ENCODE measurements at regions not wholly inside any gene's neighbourhood (a gene's known extent, or its start where the extent isn't known, plus 50 kb on each side); places are given as distances from the start of the nearest gene placed in this dataset.
"Not testable (repeated sequence)": the region's sequence is repeated elsewhere in the genome, so short reads cannot be mapped to it uniquely, and the experiment has no call there.

DNA sequence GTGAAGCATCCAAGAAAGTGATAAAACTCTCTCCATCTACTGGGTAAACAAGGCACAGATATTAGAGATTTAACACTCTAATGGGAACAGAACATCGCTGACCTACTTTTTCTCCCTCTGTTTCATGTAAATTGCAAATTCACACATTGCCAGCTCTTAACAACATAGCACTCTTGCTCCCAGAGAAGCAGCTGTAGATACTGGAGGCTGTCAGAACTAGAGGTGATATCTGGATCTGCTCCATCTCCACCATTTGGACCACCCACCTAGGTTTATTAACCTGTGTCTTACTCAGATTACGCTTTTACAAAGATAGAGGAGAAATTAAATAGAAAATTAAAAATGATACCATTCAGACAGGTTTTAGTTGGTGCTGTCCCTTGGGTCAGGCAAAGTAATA is 289.1 kb upstream of the CRBN start:
- Mint-ChIP-seq H3K27me3 (no peaks in the 10 kb centered on the region), H3K36me3 (no peaks in the 10 kb centered on the region), H3K4me3 (no peak overlapping the region), H3K9me3 (ENCODE audit: low read depth) (no peaks in the 10 kb centered on the region), H3K27ac (no peak overlapping the region), H3K4me1 (no peaks in the 10 kb centered on the region)
- ATAC-seq (no peak), DNase-seq (no peak)
- CTCF ChIA-PET, result no interaction called here

- Mint-ChIP-seq H3K4me3 (no peak overlapping the region), H3K9me3 (ENCODE audit: low read depth) (no peaks in the 10 kb centered on the region), H3K36me3 (no peaks in the 10 kb centered on the region), H3K4me1 (no peaks in the 10 kb centered on the region), H3K27me3 (no peaks in the 10 kb centered on the region), H3K27ac (no peak overlapping the region)
- CTCF ChIA-PET, result no interaction called here
- ATAC-seq (no peak), DNase-seq (no peak)
Observed at GRCh38 chr3:3464131-3464530, 284.6 kb upstream of the CRBN start.

DNA sequence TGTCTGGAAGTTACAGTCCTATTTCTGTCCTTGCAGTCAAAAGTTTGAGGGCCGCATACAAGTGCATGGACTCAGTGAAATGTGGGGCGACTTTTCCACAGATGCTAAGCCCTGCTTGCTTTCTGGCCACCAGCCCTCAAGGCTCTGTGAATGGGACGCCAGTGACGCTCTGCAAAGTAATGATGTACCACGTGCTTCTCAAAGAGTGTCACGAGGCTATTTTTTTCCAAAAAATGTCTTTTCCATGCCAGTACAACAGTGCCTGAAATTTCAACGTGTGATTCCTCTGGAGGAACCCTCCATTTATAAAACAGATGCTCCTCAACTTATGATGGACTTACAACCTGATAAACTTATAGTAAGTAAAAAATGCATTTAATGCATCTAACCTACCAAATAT is 281.8 kb upstream of the CRBN start:
- no peaks in the 10 kb centered on the region for H3K4me1 Mint-ChIP-seq
- CTCF ChIA-PET, result no interaction called here
- no peak overlapping the region for H3K4me3 Mint-ChIP-seq
- no peaks in the 10 kb centered on the region for H3K9me3 Mint-ChIP-seq (ENCODE audit: low read depth)
- DNase-seq, result no peak
- no peaks in the 10 kb centered on the region for H3K36me3 Mint-ChIP-seq
- no peak for ATAC-seq
- no peak overlapping the region for H3K27ac Mint-ChIP-seq
- no peaks in the 10 kb centered on the region for H3K27me3 Mint-ChIP-seq

DNA sequence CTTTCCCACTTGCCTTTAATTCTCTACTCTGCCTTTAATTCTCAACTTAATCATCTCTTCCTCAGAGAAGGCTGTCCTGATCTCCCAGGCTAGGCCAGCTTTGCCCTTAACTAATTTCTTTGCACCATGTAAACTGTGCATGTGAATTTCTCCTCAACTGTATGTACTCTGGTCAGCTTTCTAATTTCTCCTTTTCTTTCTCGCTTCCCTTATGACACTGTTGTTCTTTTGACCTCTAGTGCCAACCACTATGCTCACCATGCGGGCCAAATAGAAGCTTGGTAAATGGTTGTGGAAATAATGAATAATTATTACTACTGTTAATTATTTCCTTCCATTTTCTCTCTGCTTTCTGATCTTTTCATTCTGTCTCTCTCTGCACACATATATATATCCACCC is 269.0 kb upstream of the CRBN start:
- Mint-ChIP-seq H3K4me1 (no peaks in the 10 kb centered on the region), H3K9me3 (ENCODE audit: low read depth) (no peaks in the 10 kb centered on the region), H3K27me3 (no peaks in the 10 kb centered on the region), H3K4me3 (no peak overlapping the region), H3K27ac (no peak overlapping the region), H3K36me3 (no peaks in the 10 kb centered on the region)
- ATAC-seq, result no peak
- CTCF ChIA-PET, result no interaction called here
- DNase-seq, result no peak

- H3K27me3 Mint-ChIP-seq, result no peaks in the 10 kb centered on the region
- CTCF ChIA-PET, result no interaction called here
- ATAC-seq (no peak), DNase-seq (no peak)
- H3K4me1 Mint-ChIP-seq, result no peaks in the 10 kb centered on the region
- H3K9me3 Mint-ChIP-seq (ENCODE audit: low read depth), result no peaks in the 10 kb centered on the region
- no peak overlapping the region for H3K27ac Mint-ChIP-seq
- no peak overlapping the region for H3K4me3 Mint-ChIP-seq
- H3K36me3 Mint-ChIP-seq, result no peaks in the 10 kb centered on the region
Observed at GRCh38 chr3:3447641-3448040, 268.1 kb upstream of the CRBN start.

DNA sequence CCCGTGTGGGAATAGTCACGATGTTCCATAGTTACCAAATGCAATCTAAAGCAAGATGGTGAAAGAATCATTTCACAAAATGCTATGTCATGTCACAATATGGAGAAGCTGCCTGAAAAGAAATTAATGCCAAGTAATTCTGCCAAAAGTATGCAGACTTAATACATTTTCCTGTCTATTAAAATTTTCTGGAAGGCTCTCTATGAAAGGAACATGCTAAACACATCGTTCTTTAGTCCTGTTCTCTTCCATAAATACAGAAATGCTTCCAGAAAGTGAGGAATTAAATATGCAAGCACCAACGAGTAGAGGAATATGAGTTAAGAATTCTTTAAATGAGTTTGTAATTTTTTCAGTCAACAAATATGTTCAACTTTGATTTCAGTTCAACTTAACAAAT is 266.8 kb upstream of the CRBN start:
- H3K4me1 Mint-ChIP-seq, result no peaks in the 10 kb centered on the region
- H3K36me3 Mint-ChIP-seq, result no peaks in the 10 kb centered on the region
- no peak overlapping the region for H3K4me3 Mint-ChIP-seq
- no peaks in the 10 kb centered on the region for H3K9me3 Mint-ChIP-seq (ENCODE audit: low read depth)
- no peaks in the 10 kb centered on the region for H3K27me3 Mint-ChIP-seq
- ATAC-seq (no peak), DNase-seq (no peak)
- H3K27ac Mint-ChIP-seq, result no peak overlapping the region
- CTCF ChIA-PET, result no interaction called here

DNA sequence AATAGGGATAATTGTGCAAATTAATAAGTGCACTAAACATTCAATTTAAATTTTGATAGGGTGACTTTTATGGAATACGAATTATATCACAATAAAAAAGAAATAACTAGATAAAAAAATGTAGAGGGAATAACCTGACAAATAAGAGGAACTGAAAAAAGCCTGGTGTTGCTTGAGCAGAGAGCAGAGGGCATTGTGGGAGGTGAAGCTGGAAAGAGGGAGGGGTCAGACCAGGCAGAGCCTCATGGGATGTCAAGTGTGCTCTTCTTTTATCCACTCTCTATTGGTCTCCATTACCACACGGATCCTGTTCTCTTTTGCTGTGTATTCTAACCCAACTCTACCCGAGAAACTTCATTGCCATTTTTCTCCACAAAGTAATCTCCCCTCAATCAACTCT is 264.0 kb upstream of the CRBN start:
- Mint-ChIP-seq H3K27me3 (no peaks in the 10 kb centered on the region), H3K4me1 (no peaks in the 10 kb centered on the region), H3K36me3 (no peaks in the 10 kb centered on the region), H3K4me3 (no peak overlapping the region), H3K27ac (no peak overlapping the region), H3K9me3 (ENCODE audit: low read depth) (no peaks in the 10 kb centered on the region)
- no peak for ATAC-seq
- DNase-seq, result no peak
- CTCF ChIA-PET, result no interaction called here

DNA sequence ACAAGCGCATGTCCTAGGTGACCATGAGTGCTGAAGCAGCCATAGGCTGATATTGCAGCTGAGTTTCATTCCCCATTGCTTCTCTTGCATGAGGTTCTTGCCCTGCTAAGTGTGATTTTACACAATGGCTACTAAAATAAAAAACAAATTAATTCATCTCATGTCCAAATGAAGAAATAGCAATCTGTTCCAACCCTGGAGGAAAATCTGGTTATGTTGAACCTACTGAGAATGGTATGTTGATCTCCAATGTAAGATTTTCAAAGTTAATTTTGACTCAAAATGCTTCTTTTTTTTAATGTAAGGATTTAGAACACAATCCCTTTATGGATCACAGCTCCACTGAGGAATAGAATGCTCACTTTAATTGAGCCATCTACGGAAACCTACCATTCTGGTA is 254.2 kb upstream of the CRBN start:
- DNase-seq (no peak), ATAC-seq (no peak)
- Mint-ChIP-seq H3K4me1 (no peaks in the 10 kb centered on the region), H3K36me3 (no peaks in the 10 kb centered on the region), H3K9me3 (ENCODE audit: low read depth) (no peaks in the 10 kb centered on the region), H3K27ac (no peak overlapping the region), H3K27me3 (no peaks in the 10 kb centered on the region), H3K4me3 (no peak overlapping the region)
- CTCF ChIA-PET, result no interaction called here

DNA sequence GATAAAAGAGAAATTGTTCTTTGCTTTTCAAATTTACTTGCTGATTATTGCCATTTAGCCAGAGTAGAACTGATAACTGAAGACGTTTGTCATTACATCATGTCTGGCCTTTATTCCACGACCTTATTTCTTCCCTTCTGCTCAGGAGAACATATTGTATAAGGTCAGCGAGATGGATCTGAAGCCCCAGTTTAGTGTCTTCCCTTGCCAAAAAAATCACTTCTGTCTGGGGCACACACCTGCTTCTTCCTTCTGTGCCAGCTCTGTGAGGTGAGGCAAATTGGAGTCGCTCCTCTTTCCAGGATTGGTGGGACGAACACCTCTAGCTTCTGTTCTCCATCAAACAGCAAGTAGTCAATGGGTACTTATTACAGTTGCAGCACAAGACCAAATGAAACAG is 250.3 kb upstream of the CRBN start:
- Mint-ChIP-seq H3K36me3 (no peaks in the 10 kb centered on the region), H3K4me3 (no peak overlapping the region), H3K9me3 (ENCODE audit: low read depth) (no peaks in the 10 kb centered on the region), H3K27me3 (no peaks in the 10 kb centered on the region), H3K4me1 (no peaks in the 10 kb centered on the region), H3K27ac (no peak overlapping the region)
- DNase-seq, result no peak
- CTCF ChIA-PET, result no interaction called here
- ATAC-seq, result no peak

GRCh38 chr3:3407707-3408106 is 228.2 kb upstream of the CRBN start:
- H3K27me3 Mint-ChIP-seq; H3K27ac Mint-ChIP-seq; H3K4me3 Mint-ChIP-seq; H3K9me3 Mint-ChIP-seq (ENCODE audit: low read depth); ATAC-seq; H3K4me1 Mint-ChIP-seq; CTCF ChIA-PET; DNase-seq; H3K36me3 Mint-ChIP-seq: not testable (repeated sequence)

GRCh38 chr3:3405131-3405530 is 225.6 kb upstream of the CRBN start:
- Mint-ChIP-seq H3K27ac (no peak overlapping the region), H3K4me1 (no peaks in the 10 kb centered on the region), H3K4me3 (no peak overlapping the region), H3K36me3 (no peaks in the 10 kb centered on the region), H3K27me3 (no peaks in the 10 kb centered on the region), H3K9me3 (ENCODE audit: low read depth) (peaks cover 2% of the 10 kb centered on the region)
- ATAC-seq (no peak), DNase-seq (no peak)
- CTCF ChIA-PET, result no interaction called here

GRCh38 chr3:3403700-3404099 is 224.2 kb upstream of the CRBN start:
- H3K9me3 Mint-ChIP-seq (ENCODE audit: low read depth), result peaks cover under 1% of the 10 kb centered on the region
- H3K27me3 Mint-ChIP-seq, result no peaks in the 10 kb centered on the region
- H3K27ac Mint-ChIP-seq, result no peak overlapping the region
- no peak overlapping the region for H3K4me3 Mint-ChIP-seq
- no peaks in the 10 kb centered on the region for H3K36me3 Mint-ChIP-seq
- ATAC-seq, result no peak
- CTCF ChIA-PET, result no interaction called here
- no peak for DNase-seq
- no peaks in the 10 kb centered on the region for H3K4me1 Mint-ChIP-seq

GRCh38 chr3:3392946-3393345 is 213.5 kb upstream of the CRBN start:
- Mint-ChIP-seq H3K27ac (no peak overlapping the region), H3K4me3 (no peak overlapping the region), H3K36me3 (no peaks in the 10 kb centered on the region), H3K9me3 (ENCODE audit: low read depth) (no peaks in the 10 kb centered on the region), H3K4me1 (no peaks in the 10 kb centered on the region), H3K27me3 (no peaks in the 10 kb centered on the region)
- no peak for DNase-seq
- CTCF ChIA-PET, result no interaction called here
- ATAC-seq, result no peak

- peaks cover 6% of the 10 kb centered on the region for H3K9me3 Mint-ChIP-seq (ENCODE audit: low read depth)
- no peak for DNase-seq
Observed at GRCh38 chr3:3383461-3383860, 204.0 kb upstream of the CRBN start.

DNA sequence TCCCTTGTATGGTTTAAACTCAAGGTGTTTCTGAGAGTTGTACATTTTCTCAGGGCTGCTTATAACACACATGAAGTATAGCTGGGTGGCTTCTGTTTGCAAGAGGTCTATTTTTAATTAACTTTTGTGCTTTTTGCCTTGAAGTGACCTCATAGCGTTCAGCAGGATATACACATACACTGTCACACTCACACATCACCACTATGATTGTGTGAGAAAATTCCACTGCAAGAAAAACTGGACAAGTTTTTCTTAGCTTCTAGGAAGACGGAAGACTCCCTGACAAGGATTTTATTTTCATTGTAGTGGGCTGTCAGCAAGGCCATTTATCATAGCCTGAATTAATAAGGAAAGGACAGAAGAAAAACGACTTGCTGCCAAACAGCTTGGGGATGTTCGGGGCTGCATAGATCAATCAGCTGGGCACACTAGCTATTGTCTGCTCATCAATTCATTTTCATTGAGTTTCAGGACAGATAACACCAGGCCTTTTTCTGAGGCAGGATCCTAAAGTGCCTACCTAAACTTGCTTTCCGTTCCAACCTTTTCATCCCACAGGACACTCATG is 192.8 kb upstream of the CRBN start:
- H3K4me1 Mint-ChIP-seq, result no peaks in the 10 kb centered on the region
- CTCF ChIA-PET, result no interaction called here

More at GRCh38 chr3:3383461-3383860, 204.0 kb upstream of the CRBN start:
- Mint-ChIP-seq H3K36me3 (no peaks in the 10 kb centered on the region), H3K27me3 (no peaks in the 10 kb centered on the region), H3K27ac (no peak overlapping the region), H3K4me3 (no peak overlapping the region), H3K4me1 (no peaks in the 10 kb centered on the region)
- ATAC-seq, result no peak
- CTCF ChIA-PET, result no interaction called here

More for the DNA sequence above, 192.8 kb upstream of the CRBN start:
- no peaks in the 10 kb centered on the region for H3K36me3 Mint-ChIP-seq
- H3K27ac Mint-ChIP-seq, result no peak overlapping the region
- no peak overlapping the region for H3K4me3 Mint-ChIP-seq
- no peaks in the 10 kb centered on the region for H3K27me3 Mint-ChIP-seq
- H3K9me3 Mint-ChIP-seq (ENCODE audit: low read depth), result peaks cover 6% of the 10 kb centered on the region
- DNase-seq (no peak), ATAC-seq (no peak)

Measured in activated CD8-positive, alpha-beta memory T cell treated with anti-CD3 and anti-CD28 coated beads, Interleukin-2, amount 10 ng/mL, durations not matched to agents 7 days and 5 days (primary cell).